IMR-90 (cell line): ENCODE measurements at regions not wholly inside any gene's neighbourhood (a gene's known extent, or its start where the extent isn't known, plus 50 kb on each side); places are given as distances from the start of the nearest gene placed in this dataset.

Experiments used
- ATAC-seq: fragments of 200-7000 bp; cut with Tn5 transposase; 2 replicates; pipeline ENCODE4 v1.9.1; 2020; ENCODE audit warnings: low read depth, mild to moderate bottlenecking, moderate library complexity
- BruUV-seq: library from RNA; stranded (reverse); fragments of 400-500 nt; replicated peaks from 2 replicates; lab custom pipeline; 2021; lab: Mats Ljungman, UMichigan
- CTCF ChIA-PET: fragments of 300-600 bp; formaldehyde crosslinking; extraction: SDS; loops from one replicate; lab custom pipeline; 2021; ENCODE audit warnings: antibody characterized with exemption; lab: Yijun Ruan, JAX
- POLR2A ChIA-PET: fragments of 300-600 bp; sonication (Branson Sonifier 250); formaldehyde crosslinking; loops from one replicate; lab custom pipeline; 2022; ENCODE audit warnings: antibody characterized with exemption; ENCODE audit not compliant: unreplicated experiment; lab: Charles Lee
- DNase-seq: peaks from one replicate; pipeline ENCODE4 v3.0.0; 2013
- H2AFZ ChIP-seq: replicated peaks from 2 replicates; pipeline ENCODE3; 2013; ENCODE audit warnings: low read length, mild to moderate bottlenecking; ENCODE audit not compliant: poor library complexity
- H2AK5ac ChIP-seq: 2 replicates; pipeline ENCODE4 v1.6.1; 2013; ENCODE audit warnings: low read depth, low read length, inconsistent platforms
- H2AK9ac ChIP-seq: replicated peaks from 2 replicates; pipeline ENCODE3; 2013; ENCODE audit warnings: mild to moderate bottlenecking, low read depth, low read length, moderate library complexity; ENCODE audit not compliant: poor library complexity
- H2BK120ac ChIP-seq: 2 replicates; pipeline ENCODE4 v1.6.1; 2013; ENCODE audit warnings: low read depth, low read length, inconsistent platforms
- H2BK15ac ChIP-seq: 3 replicates; pipeline ENCODE4 v1.6.1; 2013; ENCODE audit warnings: low read depth, low read length, inconsistent platforms
- H2BK20ac ChIP-seq: 2 replicates; pipeline ENCODE4 v1.6.1; 2013; ENCODE audit warnings: low read depth, mild to moderate bottlenecking, inconsistent platforms, low read length, moderate library complexity
- H2BK5ac ChIP-seq: 2 replicates; pipeline ENCODE4 v1.6.1; 2013; ENCODE audit warnings: mild to moderate bottlenecking, low read depth, low read length, inconsistent platforms; ENCODE audit not compliant: poor library complexity, severe bottlenecking
- H3K14ac ChIP-seq: replicated peaks from 2 replicates; pipeline ENCODE4 v1.6.1; 2013; ENCODE audit warnings: low read depth, low read length, inconsistent platforms
- H3K18ac ChIP-seq: 2 replicates; pipeline ENCODE4 v1.6.1; 2013; ENCODE audit warnings: low read depth, low read length, control low read depth
- H3K23ac ChIP-seq: 2 replicates; pipeline ENCODE4 v1.6.1; 2013; ENCODE audit warnings: low read depth, low read length, inconsistent platforms
- H3K27ac ChIP-seq: 2 replicates; pipeline ENCODE4 v1.5.1; 2013; ENCODE audit warnings: mild to moderate bottlenecking, control low read depth, low read length; ENCODE audit not compliant: insufficient read depth
- H3K27me3 ChIP-seq: 2 replicates; pipeline ENCODE4 v1.6.1; 2013; ENCODE audit warnings: low read length; ENCODE audit not compliant: control insufficient read depth, insufficient read depth
- H3K36me3 ChIP-seq: 2 replicates; pipeline ENCODE4 v1.6.1; 2013; ENCODE audit warnings: low read length, mixed read lengths; ENCODE audit not compliant: control insufficient read depth, insufficient read depth
- H3K4ac ChIP-seq: 2 replicates; pipeline ENCODE4 v1.6.1; 2013; ENCODE audit warnings: low read depth, low read length, inconsistent platforms
- H3K4me1 ChIP-seq: 2 replicates; pipeline ENCODE4 v1.6.1; 2013; ENCODE audit warnings: low read length, mixed read lengths; ENCODE audit not compliant: control insufficient read depth, insufficient read depth
- H3K4me2 ChIP-seq: 2 replicates; pipeline ENCODE4 v1.6.1; 2013; ENCODE audit warnings: low read depth, mild to moderate bottlenecking, control low read depth, low read length, moderate library complexity
- H3K4me3 ChIP-seq: 2 replicates; pipeline ENCODE4 v1.5.1; 2013; ENCODE audit warnings: low read depth, mild to moderate bottlenecking, control low read depth, low read length, moderate library complexity; ENCODE audit not compliant: insufficient read depth
- H3K56ac ChIP-seq: 2 replicates; pipeline ENCODE4 v1.6.1; 2013; ENCODE audit warnings: low read length, inconsistent platforms; ENCODE audit not compliant: insufficient read depth; ENCODE audit errors: extremely low read depth
- H3K79me1 ChIP-seq, 2 experiments: 2 replicates each; pipeline ENCODE4 v1.6.1; 2013; ENCODE audit warnings: low read length in 2 of 2, inconsistent platforms in 1 of 2, low read depth in 1 of 2
- H3K9ac ChIP-seq: 2 replicates; pipeline ENCODE4 v1.6.1; 2013; ENCODE audit warnings: low read depth, low read length, control low read depth
- H3K9me1 ChIP-seq: 2 replicates; pipeline ENCODE4 v1.6.1; 2013; ENCODE audit warnings: low read length, inconsistent platforms; ENCODE audit not compliant: insufficient read depth
- H3K9me3 ChIP-seq: 2 replicates; pipeline ENCODE4 v1.6.1; 2013; ENCODE audit warnings: low read length; ENCODE audit not compliant: control insufficient read depth, insufficient read depth
- H4K20me1 ChIP-seq: 2 replicates; pipeline ENCODE4 v1.6.1; 2013; ENCODE audit warnings: low read length, inconsistent platforms; ENCODE audit not compliant: insufficient read depth
- H4K5ac ChIP-seq: 2 replicates; pipeline ENCODE4 v1.6.1; 2013; ENCODE audit warnings: mild to moderate bottlenecking, low read depth, low read length, control low read depth
- H4K8ac ChIP-seq, 2 experiments: 2 replicates each; pipeline ENCODE4 v1.6.1; 2013; ENCODE audit warnings: low read depth in 2 of 2, low read length in 2 of 2, control low read depth in 1 of 2, inconsistent platforms in 1 of 2
- H4K91ac ChIP-seq: 2 replicates; pipeline ENCODE4 v1.6.1; 2013; ENCODE audit warnings: low read depth, low read length, inconsistent platforms; ENCODE audit not compliant: insufficient read depth
- BHLHE40 ChIP-seq: fragments of 150-350 bp; IDR thresholded peaks from 2 replicates; pipeline ENCODE4 v1.6.1; 2016; ENCODE audit warnings: mild to moderate bottlenecking, low read depth, low read length
- CEBPB ChIP-seq: IDR thresholded peaks from 2 replicates; pipeline ENCODE4 v1.6.1; 2012; ENCODE audit warnings: low read depth, low read length, improper control_type of control experiment
- CHD1 ChIP-seq: IDR thresholded peaks from 2 replicates; pipeline ENCODE4 v1.6.1; 2012; ENCODE audit warnings: low read depth, low read length, improper control_type of control experiment
- CTCF ChIP-seq: conservative IDR thresholded peaks from 2 replicates; pipeline ENCODE4 v1.5.1; 2012; ENCODE audit warnings: mild to moderate bottlenecking, low read depth, low read length, improper control_type of control experiment
- ELK1 ChIP-seq: fragments of 150-350 bp; IDR thresholded peaks from 2 replicates; pipeline ENCODE4 v1.6.1; 2016; ENCODE audit warnings: low read depth, mild to moderate bottlenecking, low read length, moderate library complexity, borderline replicate concordance
- FOS ChIP-seq: fragments of 150-350 bp; IDR thresholded peaks from 2 replicates; pipeline ENCODE4 v1.6.1; 2016; ENCODE audit warnings: low read depth, low read length
- MAFK ChIP-seq: IDR thresholded peaks from 2 replicates; pipeline ENCODE4 v1.6.1; 2012; ENCODE audit warnings: low read depth, low read length, improper control_type of control experiment
- MAZ ChIP-seq: IDR thresholded peaks from 2 replicates; pipeline ENCODE4 v1.6.1; 2012; ENCODE audit warnings: low read depth, mild to moderate bottlenecking, low read length, improper control_type of control experiment, moderate library complexity, borderline replicate concordance
- MXI1 ChIP-seq: IDR thresholded peaks from 2 replicates; pipeline ENCODE4 v1.6.1; 2012; ENCODE audit warnings: low read depth, mild to moderate bottlenecking, low read length, moderate library complexity, borderline replicate concordance
- NFE2L2 ChIP-seq: fragments of 150-350 bp; IDR thresholded peaks from 2 replicates; pipeline ENCODE4 v1.6.1; 2016; ENCODE audit warnings: low read depth, mild to moderate bottlenecking, low read length
- POLR2A ChIP-seq: IDR thresholded peaks from 2 replicates; pipeline ENCODE4 v1.6.1; 2012; ENCODE audit warnings: mild to moderate bottlenecking, low read depth, low read length
- RAD21 ChIP-seq: IDR thresholded peaks from 2 replicates; pipeline ENCODE4 v1.6.1; 2012; ENCODE audit warnings: low read length, improper control_type of control experiment
- RCOR1 ChIP-seq: IDR thresholded peaks from 2 replicates; pipeline ENCODE4 v1.6.1; 2012; ENCODE audit warnings: mild to moderate bottlenecking, low read length, improper control_type of control experiment; ENCODE audit not compliant: insufficient replicate concordance
- RFX5 ChIP-seq: IDR thresholded peaks from 2 replicates; pipeline ENCODE4 v1.8.0; 2012; ENCODE audit warnings: low read depth, mild to moderate bottlenecking, low read length, moderate library complexity
- SMC3 ChIP-seq: fragments of 150-350 bp; IDR thresholded peaks from 2 replicates; pipeline ENCODE4 v1.6.1; 2016; ENCODE audit warnings: low read depth, mild to moderate bottlenecking, antibody characterized with exemption, low read length, moderate library complexity
- USF2 ChIP-seq: fragments of 150-350 bp; IDR thresholded peaks from 2 replicates; pipeline ENCODE4 v1.6.1; 2017; ENCODE audit warnings: mild to moderate bottlenecking, antibody characterized with exemption, low read length, low read depth
- WGBS, 2 experiments: methylation state at CpG; one replicate each; pipeline versions ENCODE4 v1.1.5 to v1.1.7; 2013; ENCODE audit warnings: missing lambda C conversion rate in 2 of 2; ENCODE audit not compliant: insufficient read length in 1 of 2; ENCODE audit errors: extremely low coverage in 2 of 2; 5-methylcytosine and 5-hydroxymethylcytosine counted together
- dilution Hi-C: fragments of 300-500 bp; cut with HindIII; formaldehyde crosslinking; loops from one replicate; pipeline ENCODE4 v1.14.3; 2018; ENCODE audit warnings: low sequenced_read_pairs; ENCODE audit not compliant: unreplicated experiment
- in situ Hi-C: fragments of 300-500 bp; cut with MboI; formaldehyde crosslinking; loops from 3 replicates; pipeline ENCODE4 v1.14.3; 2019; ENCODE audit warnings: low sequenced_read_pairs, inconsistent platforms, mixed read lengths
- intact Hi-C: fragments of 100-400 bp; cut with micrococcal nuclease; formaldehyde crosslinking; loops from 2 replicates; pipeline ENCODE4 v1.10.0; 2022

GRCh38 chrX:122046815-122047214 lies 999.4 kb downstream of the GLUD2 start:
- Histone ChIP-seq H4K5ac (no peak overlapping the region), H2AK9ac (no peak overlapping the region), H4K20me1 (no peaks in the 10 kb centered on the region), H4K91ac (no peak overlapping the region), H3K79me1 (no peaks in the 10 kb centered on the region), H3K4me3 (no peak overlapping the region), H3K4ac (no peak overlapping the region), H3K56ac (no peak overlapping the region), H3K4me1 (no peaks in the 10 kb centered on the region), H4K8ac (no peak overlapping the region), H2BK15ac (no peak overlapping the region), H3K9ac (no peak overlapping the region), H3K27me3 (no peaks in the 10 kb centered on the region), H3K14ac (no peak overlapping the region), H3K18ac (no peak overlapping the region), H2AK5ac (no peak overlapping the region), H3K36me3 (no peaks in the 10 kb centered on the region), H3K9me1 (no peaks in the 10 kb centered on the region), H3K27ac (no peak overlapping the region), H3K23ac (no peak overlapping the region), H2AFZ (no peak overlapping the region), H2BK120ac (no peak overlapping the region), H3K9me3 (peaks cover 9% of the 10 kb centered on the region; the same call in 1 of the 2 replicates), H3K4me2 (no peak overlapping the region), H2BK20ac (no peak overlapping the region), H2BK5ac (no peak overlapping the region)
- 0% methylated on average over 1 of the region's 5 CpGs; no CpG with 5 or more reads in 1 of the 2 experiments for WGBS, 2 experiments
- ATAC-seq (no peak), DNase-seq (no peak)
- dilution Hi-C loops (no loop called here), intact Hi-C loops (no loop called here), in situ Hi-C loops (no loop called here)
- POLR2A ChIA-PET, result no interaction called here
- BruUV-seq, result no TSS peak
- TF ChIP-seq POLR2A (no peak), USF2 (no peak), MXI1 (no peak), CHD1 (no peak), RAD21 (no peak), RFX5 (no peak), FOS (no peak), NFE2L2 (no peak), MAZ (no peak), ELK1 (no peak), CEBPB (no peak), MAFK (no peak), BHLHE40 (no peak), RCOR1 (no peak), CTCF (no peak), SMC3 (no peak)
- CTCF ChIA-PET, result no interaction called here
